Lower lobe of right lung (tissue), 2 donors: ENCODE measurements at regions not wholly inside any gene's neighbourhood (a gene's known extent, or its start where the extent isn't known, plus 50 kb on each side); places are given as distances from the start of the nearest gene placed in this dataset.

Experiments
- ATAC-seq, 2 donors: fragments of 200-7000 bp; cut with Tn5 transposase; one replicate each; pipeline ENCODE4 v1.9.1; 2020 to 2022; ENCODE audit warnings: mild to moderate bottlenecking in 2 of 2, moderate library complexity in 2 of 2
- DNase-seq: peaks from one replicate; pipeline ENCODE4 v3.0.0-alpha.2; 2020
- H3K27ac ChIP-seq: fragments of 200-600 bp; one replicate; pipeline ENCODE4 v1.8.0; 2022
- H3K27me3 ChIP-seq: fragments of 200-600 bp; one replicate; pipeline ENCODE4 v1.8.0; 2022; ENCODE audit warnings: low read depth
- H3K36me3 ChIP-seq: fragments of 200-600 bp; one replicate; pipeline ENCODE4 v1.8.0; 2022; ENCODE audit warnings: mild to moderate bottlenecking
- H3K4me1 ChIP-seq: fragments of 200-600 bp; one replicate; pipeline ENCODE4 v1.8.0; 2022
- H3K4me3 ChIP-seq: fragments of 200-600 bp; one replicate; pipeline ENCODE4 v1.8.0; 2022; ENCODE audit warnings: mild to moderate bottlenecking
- H3K9me3 ChIP-seq: fragments of 200-600 bp; one replicate; pipeline ENCODE4 v1.8.0; 2022
- intact Hi-C: fragments of 100-400 bp; cut with DNase I; formaldehyde crosslinking; loops from one replicate; pipeline ENCODE4 v1.11.0; 2022
- TF ChIP-seq, protein P1 (sequence below): fragments of 200-600 bp; IDR thresholded peaks from one replicate; pipeline ENCODE4 v1.8.0; 2022; ENCODE audit warnings: antibody characterized with exemption, mild to moderate bottlenecking
- donor health status: DM: no; HTN: yes; CAD: no; lungs with severe emphysema.

DNA sequence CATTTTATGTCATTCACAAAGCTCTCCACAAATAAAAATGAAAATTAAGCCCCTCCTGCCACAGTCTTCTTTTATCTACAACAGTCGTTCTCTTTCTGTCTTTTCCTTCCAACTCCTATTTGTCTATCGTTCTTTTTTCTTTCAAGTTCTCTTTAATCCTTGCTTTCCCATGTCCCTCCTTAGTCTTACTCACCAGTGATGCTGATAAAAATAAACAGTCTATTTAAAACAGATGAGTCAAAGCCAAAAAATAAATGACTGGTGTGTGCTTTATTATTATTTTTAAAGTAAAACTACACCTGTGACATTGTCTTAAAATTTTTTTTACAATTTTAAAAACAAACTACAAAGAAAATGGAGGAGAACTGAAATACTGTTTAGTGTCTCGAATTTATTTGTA, 137.1 kb upstream of the TMEM161B start:
- intact Hi-C loops = no loop called here
- Histone ChIP-seq H3K27me3 (no peaks in the 10 kb centered on the region), H3K4me1 (no peaks in the 10 kb centered on the region), H3K36me3 (no peaks in the 10 kb centered on the region), H3K27ac (no peak overlapping the region), H3K9me3 (no peaks in the 10 kb centered on the region), H3K4me3 (no peak overlapping the region)
- ATAC-seq (no peak), DNase-seq (no peak)
- TF ChIP-seq, protein P1, sequence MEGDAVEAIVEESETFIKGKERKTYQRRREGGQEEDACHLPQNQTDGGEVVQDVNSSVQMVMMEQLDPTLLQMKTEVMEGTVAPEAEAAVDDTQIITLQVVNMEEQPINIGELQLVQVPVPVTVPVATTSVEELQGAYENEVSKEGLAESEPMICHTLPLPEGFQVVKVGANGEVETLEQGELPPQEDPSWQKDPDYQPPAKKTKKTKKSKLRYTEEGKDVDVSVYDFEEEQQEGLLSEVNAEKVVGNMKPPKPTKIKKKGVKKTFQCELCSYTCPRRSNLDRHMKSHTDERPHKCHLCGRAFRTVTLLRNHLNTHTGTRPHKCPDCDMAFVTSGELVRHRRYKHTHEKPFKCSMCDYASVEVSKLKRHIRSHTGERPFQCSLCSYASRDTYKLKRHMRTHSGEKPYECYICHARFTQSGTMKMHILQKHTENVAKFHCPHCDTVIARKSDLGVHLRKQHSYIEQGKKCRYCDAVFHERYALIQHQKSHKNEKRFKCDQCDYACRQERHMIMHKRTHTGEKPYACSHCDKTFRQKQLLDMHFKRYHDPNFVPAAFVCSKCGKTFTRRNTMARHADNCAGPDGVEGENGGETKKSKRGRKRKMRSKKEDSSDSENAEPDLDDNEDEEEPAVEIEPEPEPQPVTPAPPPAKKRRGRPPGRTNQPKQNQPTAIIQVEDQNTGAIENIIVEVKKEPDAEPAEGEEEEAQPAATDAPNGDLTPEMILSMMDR = no peak

DNA sequence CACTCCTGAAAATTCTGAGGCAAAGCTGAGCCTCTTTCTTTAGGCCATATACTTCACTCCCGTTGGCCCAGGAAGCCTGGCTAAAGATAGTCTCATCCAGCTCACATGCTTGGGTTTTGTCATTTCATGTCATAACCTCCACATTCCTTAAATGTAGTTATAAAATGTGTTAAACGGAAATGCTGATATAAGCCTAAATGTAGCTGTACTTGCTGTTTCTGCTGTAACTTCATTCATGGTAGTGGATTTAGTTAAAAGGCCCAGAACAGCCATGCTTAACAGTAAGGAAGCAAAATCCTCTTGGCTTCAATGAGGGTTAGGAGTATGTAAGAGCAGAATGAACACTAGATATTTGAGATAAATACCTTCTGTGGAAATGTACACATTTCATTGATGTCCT, 135.8 kb upstream of the TMEM161B start:
- no peaks in the 10 kb centered on the region for H3K27me3 ChIP-seq
- TF ChIP-seq, protein P1 = no peak
- DNase-seq = no peak
- H3K4me3 ChIP-seq = no peak overlapping the region
- intact Hi-C loops = no loop called here
- H3K36me3 ChIP-seq = no peaks in the 10 kb centered on the region
- H3K27ac ChIP-seq = no peak overlapping the region
- H3K4me1 ChIP-seq = no peaks in the 10 kb centered on the region
- H3K9me3 ChIP-seq = no peaks in the 10 kb centered on the region
- no peak for ATAC-seq

DNA sequence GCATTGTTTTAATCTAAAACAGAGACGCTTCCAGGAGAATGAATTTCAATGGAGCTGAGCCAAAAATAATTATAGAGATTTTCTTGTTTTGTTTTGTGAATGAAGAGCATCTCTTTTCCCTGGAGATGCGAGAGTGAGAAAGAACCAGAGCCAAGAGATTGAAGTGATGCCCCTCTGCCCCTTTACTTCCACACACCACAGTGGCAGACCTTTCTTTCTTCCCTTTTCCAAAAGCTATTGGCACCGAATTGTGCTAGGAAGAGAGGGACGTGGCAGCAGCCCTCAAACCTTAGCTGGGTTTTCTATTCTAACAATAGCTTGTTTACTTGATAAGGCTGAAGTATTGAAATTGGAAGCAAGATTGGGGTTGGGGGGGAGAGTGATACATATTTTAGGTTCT, 133.0 kb upstream of the TMEM161B start:
- no peaks in the 10 kb centered on the region for H3K9me3 ChIP-seq
- H3K27ac ChIP-seq = no peak overlapping the region
- DNase-seq = no peak

DNA sequence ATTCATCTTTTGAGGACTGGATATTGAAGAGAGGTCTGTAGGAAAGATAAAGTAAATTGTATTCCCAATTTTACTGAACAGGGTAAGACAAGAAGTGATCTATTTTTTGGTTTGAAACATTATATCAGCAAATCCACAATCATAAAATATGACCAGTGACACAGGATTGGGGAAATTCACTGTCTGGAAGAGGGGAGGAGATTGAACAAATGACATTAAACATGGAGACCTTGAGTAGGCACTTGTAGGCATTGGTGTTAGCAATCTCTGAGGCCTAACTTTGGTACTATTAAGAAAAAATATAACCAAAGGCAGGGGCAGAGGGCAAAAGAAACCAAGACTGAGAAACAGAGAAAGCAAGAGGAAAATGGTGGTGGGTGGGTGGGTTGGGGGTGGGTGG, 132.6 kb upstream of the TMEM161B start:
- no peaks in the 10 kb centered on the region for H3K27me3 ChIP-seq
- H3K9me3 ChIP-seq = no peaks in the 10 kb centered on the region
- H3K36me3 ChIP-seq = no peaks in the 10 kb centered on the region
- DNase-seq (no peak), ATAC-seq (no peak)
- intact Hi-C loops = no loop called here
- H3K4me1 ChIP-seq = no peaks in the 10 kb centered on the region
- H3K4me3 ChIP-seq = no peak overlapping the region
- TF ChIP-seq, protein P1 = no peak
- H3K27ac ChIP-seq = no peak overlapping the region

More for the DNA sequence above, 133.0 kb upstream of the TMEM161B start:
- Histone ChIP-seq H3K27me3 (no peaks in the 10 kb centered on the region), H3K36me3 (no peaks in the 10 kb centered on the region), H3K4me1 (no peaks in the 10 kb centered on the region), H3K4me3 (no peak overlapping the region)
- no peak for ATAC-seq
- intact Hi-C loops = no loop called here
- TF ChIP-seq, protein P1 = no peak

DNA sequence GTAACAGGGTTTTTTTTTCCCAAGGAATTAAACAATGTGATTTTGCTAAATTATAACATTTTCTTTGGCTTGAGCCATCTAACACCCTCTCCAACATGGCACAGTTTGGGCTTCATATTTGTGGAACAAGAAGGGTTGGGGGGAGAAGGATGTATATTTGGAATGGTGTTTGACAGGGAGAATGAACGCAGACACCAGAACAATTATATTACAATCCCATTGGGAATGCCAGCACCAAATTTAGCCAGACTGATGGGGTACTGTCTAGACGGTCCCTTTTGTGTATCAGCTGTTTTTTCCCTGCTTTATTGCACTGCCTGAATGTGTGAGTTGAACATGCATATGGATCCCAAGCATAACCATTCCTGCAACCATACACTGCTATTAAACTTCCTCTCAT, 130.9 kb upstream of the TMEM161B start:
- TF ChIP-seq, protein P1 = no peak
- no peaks in the 10 kb centered on the region for H3K27me3 ChIP-seq
- no peak overlapping the region for H3K4me3 ChIP-seq
- intact Hi-C loops = no loop called here
- no peak for DNase-seq
- ATAC-seq = no peak
- no peaks in the 10 kb centered on the region for H3K4me1 ChIP-seq
- H3K9me3 ChIP-seq = no peaks in the 10 kb centered on the region
- no peak overlapping the region for H3K27ac ChIP-seq
- H3K36me3 ChIP-seq = no peaks in the 10 kb centered on the region

DNA sequence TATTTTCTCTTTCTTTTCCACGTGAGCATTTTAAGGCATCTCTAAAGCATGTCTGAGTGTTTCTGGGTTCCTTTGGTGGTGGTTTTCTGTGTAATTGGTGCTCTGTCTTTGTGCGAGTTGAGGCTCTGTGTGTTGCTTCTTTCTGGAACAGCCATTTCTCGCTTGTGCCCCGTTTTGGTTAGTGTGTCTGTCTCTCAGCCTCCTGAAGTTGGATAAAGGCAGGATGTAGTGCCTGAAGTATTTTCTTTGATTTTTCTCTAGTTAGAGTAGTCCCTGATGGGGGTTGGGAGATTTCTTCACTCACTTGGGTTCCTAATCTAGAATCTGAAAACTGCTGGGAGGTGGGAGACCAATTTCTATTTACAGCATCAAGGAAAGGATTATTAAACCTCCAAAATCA, 129.7 kb upstream of the TMEM161B start:
- Histone ChIP-seq H3K4me1 (no peaks in the 10 kb centered on the region), H3K27me3 (no peaks in the 10 kb centered on the region), H3K4me3 (no peak overlapping the region), H3K9me3 (no peaks in the 10 kb centered on the region), H3K27ac (no peak overlapping the region), H3K36me3 (no peaks in the 10 kb centered on the region)
- ATAC-seq (no peak), DNase-seq (no peak)
- intact Hi-C loops = no loop called here
- TF ChIP-seq, protein P1 = no peak
